ENCODE measurements at regions not wholly inside any gene's neighbourhood (a gene's known extent, or its start where the extent isn't known, plus 50 kb on each side); places are given as distances from the start of the nearest gene placed in this dataset.

GRCh38 chr1:30607723-30608122 lies 115.7 kb downstream of the MATN1 start:
- DNase-seq, result peak; percentile 13

GRCh38 chr1:30606166-30606565 lies 117.2 kb downstream of the MATN1 start:
- no peak for DNase-seq

GRCh38 chr1:30605441-30605920 lies 117.9 kb downstream of the MATN1 start:
- no peak for DNase-seq

GRCh38 chr1:30604801-30605440 lies 118.5 kb downstream of the MATN1 start:
- DNase-seq, result no peak

- DNase-seq, result no peak
Observed at GRCh38 chr1:30603081-30603858, 120.1 kb downstream of the MATN1 start.

GRCh38 chr1:30601316-30602085 lies 121.9 kb downstream of the MATN1 start:
- peak; percentile 28 for DNase-seq

- no peak for DNase-seq
Observed at GRCh38 chr1:30600706-30601105, 122.7 kb downstream of the MATN1 start.

- DNase-seq, result no peak
Observed at GRCh38 chr1:30600258-30600657, 123.1 kb downstream of the MATN1 start.

GRCh38 chr1:30599721-30600120 lies 123.7 kb downstream of the MATN1 start:
- DNase-seq, result peak; percentile 30

- peak; percentile 41 for DNase-seq
Observed at GRCh38 chr1:30598571-30599114, 124.7 kb downstream of the MATN1 start.

- peak; percentile 40 for DNase-seq
Observed at GRCh38 chr1:30597711-30598110, 125.7 kb downstream of the MATN1 start.

- DNase-seq, result peak; percentile 37
Observed at GRCh38 chr1:30596891-30597290, 126.5 kb downstream of the MATN1 start.

GRCh38 chr1:30596470-30596869 lies 126.9 kb downstream of the MATN1 start:
- peak; percentile 22 for DNase-seq

GRCh38 chr1:30589083-30589482 lies 134.3 kb downstream of the MATN1 start:
- DNase-seq, result peak; percentile 30

GRCh38 chr1:30588311-30589073 lies 134.9 kb downstream of the MATN1 start:
- DNase-seq, result peak; percentile 40

- peak; percentile 12 for DNase-seq
Observed at GRCh38 chr1:30586671-30587070, 136.7 kb downstream of the MATN1 start.

- DNase-seq, result no peak
Observed at GRCh38 chr1:30579580-30579979, 143.8 kb downstream of the MATN1 start.

- no peak for DNase-seq
Observed at GRCh38 chr1:30575066-30575465, 148.3 kb downstream of the MATN1 start.

GRCh38 chr1:30572192-30572591 lies 151.2 kb downstream of the MATN1 start:
- DNase-seq, result peak; percentile 45

- no peak for DNase-seq
Observed at GRCh38 chr1:30571380-30571779, 152.0 kb downstream of the MATN1 start.

- DNase-seq, result no peak
Observed at GRCh38 chr1:30569384-30569783, 154.0 kb downstream of the MATN1 start.

- no peak for DNase-seq
Observed at GRCh38 chr1:30562559-30562958, 160.8 kb downstream of the MATN1 start.

Data from islet precursor cell (in vitro differentiated cells).